WTC11 (cell line): ENCODE measurements at regions not wholly inside any gene's neighbourhood (a gene's known extent, or its start where the extent isn't known, plus 50 kb on each side); places are given as distances from the start of the nearest gene placed in this dataset.

Experiments
- ATAC-seq: fragments of 200-7000 bp; cut with Tn5 transposase; 2 replicates; pipeline ENCODE4 v1.10.0; 2021; ENCODE audit warnings: mild to moderate bottlenecking, moderate library complexity
- CTCF ChIA-PET: fragments of 300-600 bp; sonication (Branson Sonifier 250); formaldehyde crosslinking; loops from one replicate; lab custom pipeline; 2021; ENCODE audit warnings: antibody characterized with exemption; lab: Charles Lee
- POLR2A ChIA-PET: fragments of 350-600 bp; sonication (Branson Sonifier 250); formaldehyde crosslinking; loops from one replicate; lab custom pipeline; 2021; ENCODE audit warnings: antibody characterized with exemption; lab: Charles Lee
- DNase-seq: peaks from one replicate; pipeline ENCODE4 v3.0.0; 2021; ENCODE audit warnings: low spot score
- H3K27ac Mint-ChIP-seq: 2 replicates; pipeline ENCODE4 v1.8.0; 2021; ENCODE audit warnings: mixed read lengths
- H3K27me3 Mint-ChIP-seq: 2 replicates; pipeline ENCODE4 v1.8.0; 2021; ENCODE audit warnings: low read depth, mild to moderate bottlenecking, moderate library complexity, mixed read lengths
- H3K36me3 Mint-ChIP-seq: 2 replicates; pipeline ENCODE4 v1.8.0; 2021; ENCODE audit warnings: mixed read lengths
- H3K4me1 Mint-ChIP-seq: 2 replicates; pipeline ENCODE4 v1.8.0; 2022; ENCODE audit warnings: mixed read lengths
- H3K4me3 Mint-ChIP-seq: 2 replicates; pipeline ENCODE4 v1.8.0; 2021; ENCODE audit warnings: mild to moderate bottlenecking, moderate library complexity, mixed read lengths
- H3K9me3 Mint-ChIP-seq: 2 replicates; pipeline ENCODE4 v1.8.0; 2021; ENCODE audit warnings: mixed read lengths
- ARID4B ChIP-seq: sonication (generic); formaldehyde crosslinking; IDR thresholded peaks from 2 replicates; pipeline ENCODE4 v1.8.0; 2023; ENCODE audit warnings: missing genetic modification reagents, mild to moderate bottlenecking, borderline replicate concordance
- ATF6 ChIP-seq: sonication (generic); formaldehyde crosslinking; IDR thresholded peaks from 2 replicates; pipeline ENCODE4 v1.8.1; 2023; ENCODE audit warnings: mild to moderate bottlenecking, missing genetic modification reagents
- CBFB ChIP-seq: sonication (generic); formaldehyde crosslinking; IDR thresholded peaks from 2 replicates; pipeline ENCODE4 v1.8.1; 2022; ENCODE audit warnings: mild to moderate bottlenecking, low read depth, missing genetic modification reagents
- E2F4 ChIP-seq: sonication (generic); formaldehyde crosslinking; IDR thresholded peaks from 2 replicates; pipeline ENCODE4 v1.8.1; 2022; ENCODE audit warnings: low read depth, mild to moderate bottlenecking, moderate library complexity, missing genetic modification reagents, borderline replicate concordance
- EMX1 ChIP-seq: fragments of 250-450 bp; sonication (Bioruptor Pico); IDR thresholded peaks from 2 replicates; pipeline ENCODE4 v1.8.0; 2021; ENCODE audit warnings: mild to moderate bottlenecking
- HMGXB4 ChIP-seq: sonication (generic); formaldehyde crosslinking; IDR thresholded peaks from 2 replicates; pipeline ENCODE4 v1.8.1; 2023; ENCODE audit warnings: mild to moderate bottlenecking, moderate library complexity, missing genetic modification reagents
- MLX ChIP-seq: sonication (generic); formaldehyde crosslinking; IDR thresholded peaks from 2 replicates; pipeline ENCODE4 v1.8.1; 2023; ENCODE audit warnings: mild to moderate bottlenecking, missing genetic modification reagents, moderate library complexity
- MXD4 ChIP-seq: fragments of 250-450 bp; sonication (Bioruptor Pico); IDR thresholded peaks from 2 replicates; pipeline ENCODE4 v1.8.0; 2021; ENCODE audit warnings: mild to moderate bottlenecking, moderate library complexity, borderline replicate concordance
- NFATC4 ChIP-seq: fragments of 250-450 bp; sonication (Bioruptor Pico); IDR thresholded peaks from 2 replicates; pipeline ENCODE4 v1.9.0; 2021; ENCODE audit warnings: mild to moderate bottlenecking
- SMAD4 ChIP-seq: sonication (generic); formaldehyde crosslinking; IDR thresholded peaks from 2 replicates; pipeline ENCODE4 v1.8.0; 2022; ENCODE audit warnings: mild to moderate bottlenecking, missing genetic modification reagents
- SP1 ChIP-seq: sonication (generic); formaldehyde crosslinking; conservative IDR thresholded peaks from 2 replicates; pipeline ENCODE4 v1.8.1; 2022; ENCODE audit warnings: missing genetic modification reagents
- TCF7 ChIP-seq: sonication (generic); formaldehyde crosslinking; IDR thresholded peaks from 2 replicates; pipeline ENCODE4 v1.8.0; 2022; ENCODE audit warnings: mild to moderate bottlenecking, low read depth, missing genetic modification reagents, moderate library complexity
- USF1 ChIP-seq: sonication (generic); formaldehyde crosslinking; IDR thresholded peaks from 2 replicates; pipeline ENCODE4 v1.8.0; 2022; ENCODE audit warnings: mild to moderate bottlenecking, missing genetic modification reagents
- ZNF138 ChIP-seq: sonication (generic); formaldehyde crosslinking; conservative IDR thresholded peaks from 2 replicates; pipeline ENCODE4 v1.8.1; 2022; ENCODE audit warnings: mild to moderate bottlenecking, moderate library complexity, missing genetic modification reagents
- ZNF281 ChIP-seq: sonication (generic); formaldehyde crosslinking; IDR thresholded peaks from 2 replicates; pipeline ENCODE4 v1.8.0; 2023; ENCODE audit warnings: mild to moderate bottlenecking, missing genetic modification reagents
- ZNF317 ChIP-seq: sonication (generic); formaldehyde crosslinking; IDR thresholded peaks from 2 replicates; pipeline ENCODE4 v1.8.1; 2023; ENCODE audit warnings: low read depth, mild to moderate bottlenecking, moderate library complexity, missing genetic modification reagents, borderline replicate concordance
- ZNF396 ChIP-seq: fragments of 250-450 bp; sonication (Bioruptor Pico); IDR thresholded peaks from 2 replicates; pipeline ENCODE4 v1.8.0; 2021; ENCODE audit warnings: mild to moderate bottlenecking, moderate library complexity, borderline replicate concordance
- ZNF423 ChIP-seq: fragments of 250-450 bp; sonication (Bioruptor Pico); IDR thresholded peaks from 2 replicates; pipeline ENCODE4 v2.1.2; 2022; ENCODE audit warnings: mild to moderate bottlenecking, moderate library complexity
- ZNF671 ChIP-seq: fragments of 250-450 bp; sonication (Bioruptor Pico); IDR thresholded peaks from 2 replicates; pipeline ENCODE4 v1.8.0; 2021; ENCODE audit warnings: mild to moderate bottlenecking

GRCh38 chr10:78774614-78774998, 294.2 kb upstream of the ZMIZ1 start (continued):
- no peak for TF ChIP-seq SP1 (CRISPR knock-in tag)
- TF ChIP-seq MLX (CRISPR knock-in tag) = no peak
- TF ChIP-seq ATF6 (CRISPR knock-in tag) = no peak
- TF ChIP-seq ZNF281 = no peak
- TF ChIP-seq NFATC4 = no peak
- no peak for TF ChIP-seq MXD4 (CRISPR knock-in tag)
- no peak for TF ChIP-seq ZNF138 (CRISPR knock-in tag)

- no peak overlapping the region for H3K4me3 Mint-ChIP-seq
- H3K4me1 Mint-ChIP-seq = peaks cover 5% of the 10 kb centered on the region
- H3K27me3 Mint-ChIP-seq = no peaks in the 10 kb centered on the region
- DNase-seq (no peak), ATAC-seq (no peak)
- no peak overlapping the region for H3K27ac Mint-ChIP-seq
- no peaks in the 10 kb centered on the region for H3K36me3 Mint-ChIP-seq
- CTCF ChIA-PET = no interaction called here
- TF ChIP-seq ZNF423 (CRISPR knock-in tag) (peak; percentile 85), NFATC4 (no peak)
- H3K9me3 Mint-ChIP-seq = no peaks in the 10 kb centered on the region
- POLR2A ChIA-PET = no interaction called here
These were observed 293.6 kb upstream of the ZMIZ1 start for GRCh38 chr10:78774999-78775711.

GRCh38 chr10:78775891-78776290, 292.9 kb upstream of the ZMIZ1 start:
- Mint-ChIP-seq H3K4me1 (peaks cover 5% of the 10 kb centered on the region), H3K4me3 (no peak overlapping the region), H3K27me3 (no peaks in the 10 kb centered on the region), H3K36me3 (no peaks in the 10 kb centered on the region), H3K27ac (no peak overlapping the region), H3K9me3 (no peaks in the 10 kb centered on the region)
- CTCF ChIA-PET = no interaction called here
- POLR2A ChIA-PET = no interaction called here
- no peak for DNase-seq
- no peak for ATAC-seq
- TF ChIP-seq SP1 (CRISPR knock-in tag) (no peak), ZNF671 (no peak), ZNF317 (CRISPR knock-in tag) (no peak), E2F4 (CRISPR knock-in tag) (no peak), HMGXB4 (no peak), ZNF396 (CRISPR knock-in tag) (no peak), SMAD4 (CRISPR knock-in tag) (no peak), ARID4B (CRISPR knock-in tag) (no peak), EMX1 (CRISPR knock-in tag) (no peak), USF1 (CRISPR knock-in tag) (no peak), TCF7 (CRISPR knock-in tag) (no peak), CBFB (CRISPR knock-in tag) (no peak), MXD4 (CRISPR knock-in tag) (no peak)
